CD8-positive, alpha-beta memory T cell (primary cell): ENCODE measurements at regions not wholly inside any gene's neighbourhood (a gene's known extent, or its start where the extent isn't known, plus 50 kb on each side); places are given as distances from the start of the nearest gene placed in this dataset.

Experiments
- CTCF ChIA-PET: fragments of 350-600 bp; sonication (Branson Sonifier 250); formaldehyde crosslinking; loops from one replicate; lab custom pipeline; 2021; ENCODE audit warnings: antibody characterized with exemption; lab: Charles Lee
- POLR2A ChIA-PET: fragments of 350-600 bp; sonication (Branson Sonifier 250); formaldehyde crosslinking; loops from one replicate; lab custom pipeline; 2021; ENCODE audit warnings: antibody characterized with exemption; lab: Charles Lee
- DNase-seq, 5 donors: peaks; one replicate each; pipeline versions ENCODE4 v3.0.0 to v3.0.0-alpha.2; 2020 to 2022; ENCODE audit warnings: mixed read lengths in 1 of 5
- H3K27ac ChIP-seq: one replicate; pipeline ENCODE4 v1.7.0; 2013; ENCODE audit warnings: low read depth, mild to moderate bottlenecking, low read length, moderate library complexity
- H3K27me3 ChIP-seq: 2 replicates; pipeline ENCODE4 v1.7.0; 2013; ENCODE audit warnings: low read length, mild to moderate bottlenecking; ENCODE audit not compliant: insufficient read depth, poor library complexity, severe bottlenecking
- H3K36me3 ChIP-seq: 2 replicates; pipeline ENCODE4 v1.7.0; 2013; ENCODE audit warnings: mild to moderate bottlenecking, low read length, moderate library complexity; ENCODE audit not compliant: insufficient read depth
- H3K4me1 ChIP-seq: 2 replicates; pipeline ENCODE4 v1.7.0; 2013; ENCODE audit warnings: mild to moderate bottlenecking, low read length, moderate library complexity; ENCODE audit not compliant: insufficient read depth
- H3K4me3 ChIP-seq: 2 replicates; pipeline ENCODE4 v1.7.0; 2013; ENCODE audit warnings: mild to moderate bottlenecking, low read length
- H3K9me3 ChIP-seq: 2 replicates; pipeline ENCODE4 v1.7.0; 2013; ENCODE audit warnings: mild to moderate bottlenecking, low read length
- H3K27ac Mint-ChIP-seq, 8 donors: one replicate each; pipeline ENCODE4 v1.8.0; 2020 to 2021; ENCODE audit warnings: mixed read lengths in 8 of 8, mild to moderate bottlenecking in 6 of 8, inconsistent platforms in 3 of 8, moderate library complexity in 3 of 8
- H3K27me3 Mint-ChIP-seq, 2 donors: one replicate each; pipeline ENCODE4 v1.8.0; 2020 to 2021; ENCODE audit warnings: mixed read lengths in 2 of 2, mild to moderate bottlenecking in 1 of 2, moderate library complexity in 1 of 2
- H3K36me3 Mint-ChIP-seq, 3 donors: one replicate each; pipeline ENCODE4 v1.8.0; 2020 to 2021; ENCODE audit warnings: mixed read lengths in 3 of 3, inconsistent platforms in 1 of 3, mild to moderate bottlenecking in 1 of 3
- H3K4me1 Mint-ChIP-seq, 3 donors: one replicate each; pipeline ENCODE4 v1.8.0; 2020 to 2021; ENCODE audit warnings: mixed read lengths in 3 of 3, inconsistent platforms in 1 of 3, mild to moderate bottlenecking in 1 of 3
- H3K4me3 Mint-ChIP-seq, 7 donors: one replicate each; pipeline ENCODE4 v1.8.0; 2020 to 2021; ENCODE audit warnings: mixed read lengths in 7 of 7, mild to moderate bottlenecking in 6 of 7, moderate library complexity in 4 of 7, inconsistent platforms in 2 of 7
- H3K9me3 Mint-ChIP-seq, 5 donors: one replicate each; pipeline ENCODE4 v1.8.0; 2020 to 2022; ENCODE audit warnings: mixed read lengths in 5 of 5, mild to moderate bottlenecking in 3 of 5, moderate library complexity in 2 of 5, inconsistent platforms in 1 of 5

GRCh38 chr5:120738568-120738967, 274.5 kb downstream of the PRR16 start:
- Histone ChIP-seq H3K27ac (no peak overlapping the region), H3K4me3 (no peak overlapping the region), H3K27me3 (no peaks in the 10 kb centered on the region), H3K9me3 (no peaks in the 10 kb centered on the region), H3K36me3 (no peaks in the 10 kb centered on the region), H3K4me1 (no peaks in the 10 kb centered on the region)
- Mint-ChIP-seq H3K9me3 (peaks cover 0 to 33% (median 2%) of the 10 kb centered on the region in 5 donors), H3K4me1 (no peaks in the 10 kb centered on the region), H3K27ac (no peak overlapping the region), H3K36me3 (no peaks in the 10 kb centered on the region), H3K27me3 (no peaks in the 10 kb centered on the region), H3K4me3 (no peak overlapping the region)
- POLR2A ChIA-PET: no interaction called here
- CTCF ChIA-PET: no interaction called here
- no peak for DNase-seq

GRCh38 chr5:120740989-120741388, 276.9 kb downstream of the PRR16 start:
- no peak for DNase-seq
- Mint-ChIP-seq H3K27ac (no peak overlapping the region), H3K4me1 (no peaks in the 10 kb centered on the region), H3K9me3 (peaks cover 0 to 32% (median 2%) of the 10 kb centered on the region in 5 donors), H3K4me3 (no peak overlapping the region), H3K27me3 (no peaks in the 10 kb centered on the region), H3K36me3 (no peaks in the 10 kb centered on the region)
- ChIA-PET CTCF (no interaction called here), POLR2A (no interaction called here)
- H3K4me3 ChIP-seq: no peak overlapping the region
- H3K27ac ChIP-seq: no peak overlapping the region
- H3K36me3 ChIP-seq: no peaks in the 10 kb centered on the region
- H3K4me1 ChIP-seq: no peaks in the 10 kb centered on the region
- no peaks in the 10 kb centered on the region for H3K9me3 ChIP-seq
- no peaks in the 10 kb centered on the region for H3K27me3 ChIP-seq

GRCh38 chr5:120748474-120748873, 284.4 kb downstream of the PRR16 start:
- no peak for DNase-seq
- H3K27me3 ChIP-seq: no peaks in the 10 kb centered on the region
- H3K36me3 ChIP-seq: no peaks in the 10 kb centered on the region
- no peak overlapping the region for H3K4me3 Mint-ChIP-seq
- CTCF ChIA-PET: no interaction called here
- no peak overlapping the region for H3K4me3 ChIP-seq
- no peak overlapping the region for H3K27ac ChIP-seq
- peaks cover 3 to 31% (median 5%) of the 10 kb centered on the region in 5 donors for H3K9me3 Mint-ChIP-seq
- H3K36me3 Mint-ChIP-seq: no peaks in the 10 kb centered on the region
- no peaks in the 10 kb centered on the region for H3K4me1 Mint-ChIP-seq
- no peaks in the 10 kb centered on the region for H3K4me1 ChIP-seq
- POLR2A ChIA-PET: no interaction called here
- no peak overlapping the region for H3K27ac Mint-ChIP-seq
- H3K27me3 Mint-ChIP-seq: no peaks in the 10 kb centered on the region
- no peaks in the 10 kb centered on the region for H3K9me3 ChIP-seq

- H3K27ac ChIP-seq: no peak overlapping the region
Observed at GRCh38 chr5:120749737-120750136, 285.6 kb downstream of the PRR16 start.

GRCh38 chr5:120759587-120759986, 295.5 kb downstream of the PRR16 start:
- DNase-seq: no peak
- peaks cover 6 to 29% (median 10%) of the 10 kb centered on the region in 5 donors for H3K9me3 Mint-ChIP-seq
- POLR2A ChIA-PET: no interaction called here
- no peak overlapping the region for H3K4me3 Mint-ChIP-seq
- CTCF ChIA-PET: no interaction called here
- Histone ChIP-seq H3K4me3 (no peak overlapping the region), H3K36me3 (no peaks in the 10 kb centered on the region), H3K9me3 (no peaks in the 10 kb centered on the region), H3K27me3 (no peaks in the 10 kb centered on the region), H3K27ac (no peak overlapping the region), H3K4me1 (no peaks in the 10 kb centered on the region)
- no peaks in the 10 kb centered on the region for H3K36me3 Mint-ChIP-seq
- H3K4me1 Mint-ChIP-seq: no peaks in the 10 kb centered on the region
- H3K27ac Mint-ChIP-seq: no peak overlapping the region
- no peaks in the 10 kb centered on the region for H3K27me3 Mint-ChIP-seq

More at GRCh38 chr5:120749737-120750136, 285.6 kb downstream of the PRR16 start:
- no peak for DNase-seq
- POLR2A ChIA-PET: no interaction called here
- H3K27me3 ChIP-seq: no peaks in the 10 kb centered on the region
- no peak overlapping the region for H3K4me3 ChIP-seq
- no peaks in the 10 kb centered on the region for H3K4me1 Mint-ChIP-seq
- H3K4me1 ChIP-seq: no peaks in the 10 kb centered on the region
- H3K9me3 Mint-ChIP-seq: peaks cover 2 to 26% (median 5%) of the 10 kb centered on the region in 5 donors
- CTCF ChIA-PET: no interaction called here
- H3K27ac Mint-ChIP-seq: no peak overlapping the region
- no peaks in the 10 kb centered on the region for H3K36me3 Mint-ChIP-seq
- H3K4me3 Mint-ChIP-seq: no peak overlapping the region
- no peaks in the 10 kb centered on the region for H3K27me3 Mint-ChIP-seq
- no peaks in the 10 kb centered on the region for H3K36me3 ChIP-seq
- H3K9me3 ChIP-seq: no peaks in the 10 kb centered on the region

- no peak for DNase-seq
- no peaks in the 10 kb centered on the region for H3K27me3 ChIP-seq
- no peaks in the 10 kb centered on the region for H3K4me1 Mint-ChIP-seq
- no peak overlapping the region for H3K27ac ChIP-seq
- H3K4me3 Mint-ChIP-seq: no peak overlapping the region
- no peaks in the 10 kb centered on the region for H3K36me3 Mint-ChIP-seq
- no peak overlapping the region for H3K4me3 ChIP-seq
- no peak overlapping the region for H3K27ac Mint-ChIP-seq
- H3K36me3 ChIP-seq: no peaks in the 10 kb centered on the region
- no peaks in the 10 kb centered on the region for H3K27me3 Mint-ChIP-seq
- CTCF ChIA-PET: no interaction called here
- H3K4me1 ChIP-seq: no peaks in the 10 kb centered on the region
- POLR2A ChIA-PET: no interaction called here
- H3K9me3 Mint-ChIP-seq: peaks cover 0 to 33% (median 9%) of the 10 kb centered on the region in 5 donors
- no peaks in the 10 kb centered on the region for H3K9me3 ChIP-seq
Observed at GRCh38 chr5:120761986-120762385, 297.9 kb downstream of the PRR16 start.

- ChIA-PET CTCF (no interaction called here), POLR2A (no interaction called here)
- H3K36me3 ChIP-seq: no peaks in the 10 kb centered on the region
- no peak overlapping the region for H3K27ac Mint-ChIP-seq
- no peak for DNase-seq
- no peaks in the 10 kb centered on the region for H3K9me3 ChIP-seq
- H3K27me3 Mint-ChIP-seq: no peaks in the 10 kb centered on the region
- H3K27ac ChIP-seq: no peak overlapping the region
- no peaks in the 10 kb centered on the region for H3K4me1 Mint-ChIP-seq
- no peak overlapping the region for H3K4me3 Mint-ChIP-seq
- no peaks in the 10 kb centered on the region for H3K36me3 Mint-ChIP-seq
- no peaks in the 10 kb centered on the region for H3K27me3 ChIP-seq
- no peak overlapping the region for H3K4me3 ChIP-seq
- H3K9me3 Mint-ChIP-seq: peaks cover 3 to 50% (median 8%) of the 10 kb centered on the region in 5 donors
- H3K4me1 ChIP-seq: no peaks in the 10 kb centered on the region
Observed at GRCh38 chr5:120765189-120765588, 301.1 kb downstream of the PRR16 start.

GRCh38 chr5:120767178-120767820, 303.2 kb downstream of the PRR16 start:
- H3K27ac Mint-ChIP-seq: no peak overlapping the region
- Histone ChIP-seq H3K36me3 (no peaks in the 10 kb centered on the region), H3K4me1 (no peaks in the 10 kb centered on the region), H3K9me3 (no peaks in the 10 kb centered on the region), H3K4me3 (no peak overlapping the region), H3K27me3 (no peaks in the 10 kb centered on the region), H3K27ac (no peak overlapping the region)
- no peaks in the 10 kb centered on the region for H3K27me3 Mint-ChIP-seq
- no peak for DNase-seq
- H3K4me3 Mint-ChIP-seq: no peak overlapping the region
- ChIA-PET POLR2A (no interaction called here), CTCF (no interaction called here)
- peaks cover 3 to 45% (median 7%) of the 10 kb centered on the region in 5 donors for H3K9me3 Mint-ChIP-seq
- no peaks in the 10 kb centered on the region for H3K36me3 Mint-ChIP-seq
- H3K4me1 Mint-ChIP-seq: no peaks in the 10 kb centered on the region
